Fibroblast of pulmonary artery (primary cell): ENCODE measurements at regions not wholly inside any gene's neighbourhood (a gene's known extent, or its start where the extent isn't known, plus 50 kb on each side); places are given as distances from the start of the nearest gene placed in this dataset.

Experiments used
- DNase-seq: peaks from one replicate; pipeline ENCODE4 v3.0.0-alpha.2; 2010; ENCODE audit warnings: low read depth
- H3K4me3 ChIP-seq: replicated peaks from 2 replicates; pipeline ENCODE4 v1.5.1; 2011; ENCODE audit warnings: low read depth, mild to moderate bottlenecking, control low read depth, low read length, moderate library complexity
- TF ChIP-seq, protein P1 (sequence below): IDR thresholded peaks from 2 replicates; pipeline ENCODE4 v1.5.1; 2011; ENCODE audit warnings: mild to moderate bottlenecking, control low read depth, low read length, inconsistent platforms; ENCODE audit errors: missing control alignments

DNA sequence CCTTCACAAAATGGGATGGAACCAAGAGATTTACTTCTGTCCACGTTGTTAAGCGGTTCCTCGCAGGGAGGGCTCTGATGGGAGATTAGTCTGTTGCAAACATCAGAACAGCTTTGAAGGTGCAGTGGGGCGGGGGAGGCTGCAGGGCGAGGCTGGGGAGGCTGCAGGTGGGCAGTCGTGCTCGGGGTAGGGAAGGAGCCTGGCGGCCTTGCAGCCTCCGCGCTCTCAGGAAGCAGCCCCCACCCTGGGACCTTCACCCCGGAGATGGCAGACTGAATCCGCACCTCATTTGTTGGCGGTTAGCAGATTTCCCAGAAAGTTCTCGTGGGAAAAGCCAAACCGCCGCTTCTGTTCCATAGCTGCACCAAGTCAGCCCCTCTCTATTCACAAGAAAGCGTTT, 237.3 kb downstream of the BRD1 start:
- no peak for DNase-seq
- TF ChIP-seq, protein P1, sequence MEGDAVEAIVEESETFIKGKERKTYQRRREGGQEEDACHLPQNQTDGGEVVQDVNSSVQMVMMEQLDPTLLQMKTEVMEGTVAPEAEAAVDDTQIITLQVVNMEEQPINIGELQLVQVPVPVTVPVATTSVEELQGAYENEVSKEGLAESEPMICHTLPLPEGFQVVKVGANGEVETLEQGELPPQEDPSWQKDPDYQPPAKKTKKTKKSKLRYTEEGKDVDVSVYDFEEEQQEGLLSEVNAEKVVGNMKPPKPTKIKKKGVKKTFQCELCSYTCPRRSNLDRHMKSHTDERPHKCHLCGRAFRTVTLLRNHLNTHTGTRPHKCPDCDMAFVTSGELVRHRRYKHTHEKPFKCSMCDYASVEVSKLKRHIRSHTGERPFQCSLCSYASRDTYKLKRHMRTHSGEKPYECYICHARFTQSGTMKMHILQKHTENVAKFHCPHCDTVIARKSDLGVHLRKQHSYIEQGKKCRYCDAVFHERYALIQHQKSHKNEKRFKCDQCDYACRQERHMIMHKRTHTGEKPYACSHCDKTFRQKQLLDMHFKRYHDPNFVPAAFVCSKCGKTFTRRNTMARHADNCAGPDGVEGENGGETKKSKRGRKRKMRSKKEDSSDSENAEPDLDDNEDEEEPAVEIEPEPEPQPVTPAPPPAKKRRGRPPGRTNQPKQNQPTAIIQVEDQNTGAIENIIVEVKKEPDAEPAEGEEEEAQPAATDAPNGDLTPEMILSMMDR: no peak
- no peak overlapping the region for H3K4me3 ChIP-seq

DNA sequence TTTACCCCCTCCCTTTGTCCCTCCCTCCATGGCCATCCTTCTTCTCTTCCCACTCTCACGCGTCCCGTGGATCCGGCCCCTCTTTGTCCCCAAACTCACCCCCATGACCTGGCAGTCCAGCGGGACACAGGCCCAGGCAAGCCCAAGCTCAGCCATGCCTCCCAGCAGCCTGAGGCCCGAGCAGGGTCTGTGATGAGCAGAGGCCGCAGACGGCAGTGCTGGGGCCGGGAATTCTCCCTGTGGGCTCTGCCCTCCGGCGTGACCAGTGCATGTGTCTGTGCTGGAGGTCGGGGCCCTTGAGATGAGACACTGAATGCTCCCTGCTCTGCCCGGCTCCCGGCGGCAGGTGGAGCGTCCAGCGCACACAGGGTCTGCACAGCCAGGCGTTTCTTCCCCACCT, 237.9 kb downstream of the BRD1 start:
- no peak for DNase-seq
- TF ChIP-seq, protein P1: no peak
- no peak overlapping the region for H3K4me3 ChIP-seq

DNA sequence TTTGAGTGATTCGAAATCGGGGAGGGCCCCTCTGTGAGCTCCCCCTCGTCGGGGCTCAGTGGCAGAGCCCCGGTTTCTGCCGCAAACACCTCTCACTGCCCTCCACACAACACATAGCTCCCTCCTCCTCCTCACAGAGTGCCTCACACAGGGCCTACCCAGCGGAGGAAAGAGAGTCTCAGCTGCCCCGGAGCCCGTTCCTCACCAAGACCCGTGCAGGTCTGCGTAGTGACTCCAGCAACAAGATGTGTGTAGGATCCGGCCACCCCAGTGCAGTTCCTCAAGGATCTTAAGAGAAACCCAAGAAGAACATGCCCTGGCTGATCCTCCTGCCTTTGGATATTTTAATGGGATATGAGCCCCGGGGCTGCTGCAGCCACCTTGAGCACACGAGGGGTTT, 238.4 kb downstream of the BRD1 start:
- DNase-seq: no peak
- H3K4me3 ChIP-seq: no peak overlapping the region
- TF ChIP-seq, protein P1: no peak

DNA sequence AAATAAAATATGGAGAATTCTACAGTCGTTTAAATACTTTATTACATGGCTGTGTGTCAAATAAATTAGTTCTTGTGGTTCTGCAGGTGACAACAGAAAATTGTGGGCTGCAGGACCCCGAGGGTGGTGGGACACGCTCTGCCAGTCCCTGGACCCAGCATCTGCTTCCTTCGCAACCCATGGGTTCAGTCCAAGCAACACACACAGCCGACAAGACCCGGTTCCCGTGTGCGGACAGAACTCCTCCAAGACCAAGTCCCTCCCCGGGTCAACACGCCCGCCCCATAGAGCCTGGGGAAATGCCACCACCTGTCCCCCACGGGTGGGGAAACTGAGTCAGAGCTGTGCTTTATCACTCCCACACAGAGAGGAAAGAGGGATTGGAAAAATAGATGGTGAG, 238.9 kb downstream of the BRD1 start:
- no peak for DNase-seq
- TF ChIP-seq, protein P1: no peak
- no peak overlapping the region for H3K4me3 ChIP-seq

DNA sequence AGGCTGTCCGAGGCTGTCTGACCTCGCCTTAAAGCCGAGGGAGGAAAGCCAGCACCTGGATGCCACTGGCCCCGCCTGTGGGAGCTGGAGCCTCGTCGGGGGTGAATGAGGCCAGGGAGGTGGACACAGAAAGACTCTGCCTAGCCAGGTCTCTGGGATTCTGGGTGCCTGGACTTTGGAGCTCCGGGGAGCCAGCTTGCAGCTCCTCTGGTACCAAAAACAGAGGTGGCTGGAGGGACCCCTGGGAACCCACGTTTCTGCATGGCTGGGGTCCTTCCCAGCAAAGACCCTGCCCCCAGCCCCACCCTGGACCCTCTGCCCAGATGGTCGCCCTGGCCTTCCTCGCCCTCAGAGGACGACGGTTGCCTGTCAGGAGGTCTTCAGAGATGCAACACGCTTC, 239.7 kb downstream of the BRD1 start:
- no peak for DNase-seq
- TF ChIP-seq, protein P1: no peak

DNA sequence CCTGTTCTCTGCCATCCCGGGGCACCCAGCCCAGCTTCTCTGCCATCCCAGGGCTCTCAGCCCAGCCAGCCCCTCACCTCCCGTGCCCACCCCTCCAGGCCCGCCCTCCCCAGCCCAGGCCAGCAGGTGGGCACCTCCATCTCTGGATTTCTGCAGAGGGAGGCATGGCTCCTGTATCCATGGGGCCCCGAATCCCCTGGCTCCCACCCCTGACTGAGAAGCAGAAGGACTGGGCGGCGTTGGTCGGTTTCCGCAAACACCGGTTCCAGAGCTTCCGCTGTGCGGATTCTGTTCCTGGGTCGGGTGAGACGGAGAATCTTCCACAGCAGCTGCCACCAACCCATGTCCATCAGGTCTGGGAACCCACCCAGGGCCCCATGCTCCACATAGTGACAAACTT, 240.3 kb downstream of the BRD1 start:
- DNase-seq: no peak
- TF ChIP-seq, protein P1: no peak
- no peak overlapping the region for H3K4me3 ChIP-seq

More for the DNA sequence above, 239.7 kb downstream of the BRD1 start:
- no peak overlapping the region for H3K4me3 ChIP-seq

DNA sequence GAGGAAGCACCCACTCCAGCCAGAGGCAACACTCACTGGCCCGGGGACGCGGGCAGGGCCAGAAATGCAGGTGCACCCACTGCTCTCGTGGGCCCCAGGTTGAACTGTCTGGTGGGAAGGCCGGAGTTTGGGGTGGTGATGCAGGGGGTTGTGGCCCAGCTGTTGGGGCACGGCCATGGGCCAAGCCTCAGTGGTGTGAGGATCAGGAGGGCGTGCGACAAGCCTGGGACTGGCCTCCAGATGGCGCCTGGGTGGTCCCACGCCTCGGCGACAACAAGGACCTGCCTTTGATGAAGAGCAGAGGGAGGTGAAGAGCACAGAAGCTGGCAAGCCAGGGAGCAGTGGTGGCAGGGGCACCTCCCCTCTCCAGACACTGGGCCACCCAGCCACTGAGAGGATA, 240.8 kb downstream of the BRD1 start:
- H3K4me3 ChIP-seq: no peak overlapping the region
- TF ChIP-seq, protein P1: no peak
- DNase-seq: no peak
